Activated T-helper 1 cell treated with anti-CD3 and anti-CD28 coated beads, Interleukin-12 subunit alpha, Interleukin-12 subunit beta, Interleukin-2, Interleukin-4 antibody, amounts not matched to agents 30 ng/mL and 10 ng/mL and 1 ng/mL, durations not matched to agents 14 hours and 24 hours and 36 hours (primary cell): ENCODE measurements at regions not wholly inside any gene's neighbourhood (a gene's known extent, or its start where the extent isn't known, plus 50 kb on each side); places are given as distances from the start of the nearest gene placed in this dataset.

Experiments
- DNase-seq: peaks from one replicate; pipeline ENCODE4 v3.0.0; 2021; ENCODE audit warnings: low spot score
- H3K27ac Mint-ChIP-seq: one replicate; pipeline ENCODE4 v1.8.0; 2021; ENCODE audit warnings: mild to moderate bottlenecking, mixed read lengths
- H3K27me3 Mint-ChIP-seq: one replicate; pipeline ENCODE4 v1.8.0; 2022; ENCODE audit warnings: mild to moderate bottlenecking, moderate library complexity, mixed read lengths; ENCODE audit not compliant: insufficient read depth
- H3K36me3 Mint-ChIP-seq: one replicate; pipeline ENCODE4 v1.8.0; 2021; ENCODE audit warnings: low read depth, mixed read lengths
- H3K4me1 Mint-ChIP-seq: one replicate; pipeline ENCODE4 v1.8.0; 2021; ENCODE audit warnings: low read depth, mixed read lengths
- H3K4me3 Mint-ChIP-seq: one replicate; pipeline ENCODE4 v1.8.0; 2021; ENCODE audit warnings: mild to moderate bottlenecking, moderate library complexity, mixed read lengths
- H3K9me3 Mint-ChIP-seq: one replicate; pipeline ENCODE4 v1.8.0; 2021; ENCODE audit warnings: mixed read lengths
- intact Hi-C: fragments of 100-400 bp; cut with micrococcal nuclease; formaldehyde crosslinking; loops from one replicate; pipeline ENCODE4 v1.15.1; 2024

- H3K27ac Mint-ChIP-seq = no peak overlapping the region
- intact Hi-C loops = no loop called here
- H3K4me3 Mint-ChIP-seq = no peak overlapping the region
- H3K27me3 Mint-ChIP-seq = no peaks in the 10 kb centered on the region
- DNase-seq = no peak
- no peaks in the 10 kb centered on the region for H3K9me3 Mint-ChIP-seq
- no peaks in the 10 kb centered on the region for H3K36me3 Mint-ChIP-seq
- no peaks in the 10 kb centered on the region for H3K4me1 Mint-ChIP-seq
Measured at GRCh38 chr6:147855803-147856482, 347.5 kb downstream of the SAMD5 start.

GRCh38 chr6:147856687-147857086 lies 348.2 kb downstream of the SAMD5 start:
- DNase-seq = no peak
- H3K36me3 Mint-ChIP-seq = no peaks in the 10 kb centered on the region
- no peaks in the 10 kb centered on the region for H3K9me3 Mint-ChIP-seq
- no peaks in the 10 kb centered on the region for H3K4me1 Mint-ChIP-seq
- no peak overlapping the region for H3K4me3 Mint-ChIP-seq
- no peak overlapping the region for H3K27ac Mint-ChIP-seq
- intact Hi-C loops = no loop called here
- H3K27me3 Mint-ChIP-seq = no peaks in the 10 kb centered on the region

GRCh38 chr6:147858421-147858820 lies 349.9 kb downstream of the SAMD5 start:
- DNase-seq = no peak
- Mint-ChIP-seq H3K9me3 (no peaks in the 10 kb centered on the region), H3K36me3 (no peaks in the 10 kb centered on the region), H3K4me1 (no peaks in the 10 kb centered on the region), H3K27ac (no peak overlapping the region), H3K4me3 (no peak overlapping the region), H3K27me3 (no peaks in the 10 kb centered on the region)
- intact Hi-C loops = no loop called here

- no peaks in the 10 kb centered on the region for H3K9me3 Mint-ChIP-seq
Measured at GRCh38 chr6:147859071-147859470, 350.6 kb downstream of the SAMD5 start.

GRCh38 chr6:147861696-147862095 lies 353.2 kb downstream of the SAMD5 start:
- H3K27ac Mint-ChIP-seq = no peak overlapping the region
- no peaks in the 10 kb centered on the region for H3K9me3 Mint-ChIP-seq
- H3K36me3 Mint-ChIP-seq = no peaks in the 10 kb centered on the region
- H3K27me3 Mint-ChIP-seq = no peaks in the 10 kb centered on the region
- DNase-seq = no peak
- intact Hi-C loops = no loop called here
- H3K4me3 Mint-ChIP-seq = no peak overlapping the region
- H3K4me1 Mint-ChIP-seq = no peaks in the 10 kb centered on the region

More at GRCh38 chr6:147859071-147859470, 350.6 kb downstream of the SAMD5 start:
- no peak for DNase-seq
- H3K36me3 Mint-ChIP-seq = no peaks in the 10 kb centered on the region
- H3K4me3 Mint-ChIP-seq = no peak overlapping the region
- no peak overlapping the region for H3K27ac Mint-ChIP-seq
- no peaks in the 10 kb centered on the region for H3K27me3 Mint-ChIP-seq
- intact Hi-C loops = no loop called here
- no peaks in the 10 kb centered on the region for H3K4me1 Mint-ChIP-seq

GRCh38 chr6:147867433-147868226 lies 359.1 kb downstream of the SAMD5 start:
- Mint-ChIP-seq H3K27me3 (no peaks in the 10 kb centered on the region), H3K27ac (no peak overlapping the region), H3K4me1 (no peaks in the 10 kb centered on the region), H3K9me3 (no peaks in the 10 kb centered on the region), H3K36me3 (no peaks in the 10 kb centered on the region), H3K4me3 (no peak overlapping the region)
- no peak for DNase-seq
- intact Hi-C loops = no loop called here

GRCh38 chr6:147868427-147869190 lies 360.1 kb downstream of the SAMD5 start:
- Mint-ChIP-seq H3K36me3 (no peaks in the 10 kb centered on the region), H3K27me3 (no peaks in the 10 kb centered on the region), H3K4me3 (no peak overlapping the region), H3K4me1 (no peaks in the 10 kb centered on the region), H3K27ac (no peak overlapping the region), H3K9me3 (no peaks in the 10 kb centered on the region)
- intact Hi-C loops = no loop called here
- DNase-seq = no peak

DNA sequence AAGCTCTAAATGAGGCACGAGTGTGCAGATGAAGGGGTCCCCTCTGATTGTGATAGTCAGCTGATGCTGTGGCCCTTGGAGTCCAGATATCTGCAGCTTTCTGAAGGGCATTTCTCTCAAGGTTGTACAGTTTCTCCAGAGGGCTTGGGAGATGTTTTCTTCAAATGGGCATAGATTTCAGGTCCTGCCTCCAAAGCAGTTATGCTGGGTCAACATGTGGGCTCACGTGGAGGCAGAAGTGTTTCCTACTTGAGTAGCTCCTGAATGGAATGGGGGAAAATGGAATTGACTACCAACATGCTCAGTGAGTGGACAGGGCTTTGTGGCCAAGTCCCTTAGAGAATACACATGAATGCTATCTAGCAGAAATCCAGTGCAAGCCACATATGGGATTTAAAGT lies 360.7 kb downstream of the SAMD5 start:
- no peaks in the 10 kb centered on the region for H3K27me3 Mint-ChIP-seq
- H3K4me3 Mint-ChIP-seq = no peak overlapping the region
- H3K9me3 Mint-ChIP-seq = no peaks in the 10 kb centered on the region
- intact Hi-C loops = no loop called here
- no peaks in the 10 kb centered on the region for H3K36me3 Mint-ChIP-seq
- no peak overlapping the region for H3K27ac Mint-ChIP-seq
- no peaks in the 10 kb centered on the region for H3K4me1 Mint-ChIP-seq
- no peak for DNase-seq

- Mint-ChIP-seq H3K36me3 (no peaks in the 10 kb centered on the region), H3K4me3 (no peak overlapping the region), H3K4me1 (no peaks in the 10 kb centered on the region), H3K27me3 (no peaks in the 10 kb centered on the region), H3K9me3 (no peaks in the 10 kb centered on the region), H3K27ac (no peak overlapping the region)
- intact Hi-C loops = no loop called here
- DNase-seq = no peak
Measured at GRCh38 chr6:147869869-147870268, 361.4 kb downstream of the SAMD5 start.

DNA sequence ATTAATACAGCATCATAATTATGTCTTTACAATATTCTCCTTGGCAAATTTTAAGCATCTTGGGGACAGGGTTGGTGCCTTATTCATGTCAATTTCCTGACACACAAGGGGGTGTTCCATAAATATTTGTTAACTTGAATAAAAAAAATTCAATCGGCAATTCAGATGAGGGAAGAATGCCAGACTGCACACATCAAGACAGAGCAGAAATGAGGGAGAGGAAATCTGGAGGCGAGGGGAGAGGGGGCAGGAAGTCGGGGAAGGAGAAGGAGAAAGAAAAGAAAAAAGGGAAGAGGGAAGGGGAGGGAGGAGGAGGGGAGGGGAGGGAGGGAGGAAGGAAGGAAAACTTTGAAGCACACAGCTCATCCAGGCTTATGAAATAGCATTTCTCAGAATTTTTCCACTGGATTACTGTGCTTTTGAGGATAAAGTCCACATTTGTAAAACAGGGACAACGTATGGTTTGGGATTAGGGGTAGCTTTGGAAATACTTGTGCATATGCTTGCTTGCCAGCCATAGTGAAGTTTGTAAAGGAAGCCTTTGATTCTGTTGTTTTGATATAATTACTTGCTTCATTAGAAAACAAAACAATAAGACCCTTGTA lies 362.1 kb downstream of the SAMD5 start:
- no peaks in the 10 kb centered on the region for H3K27me3 Mint-ChIP-seq
- no peak overlapping the region for H3K4me3 Mint-ChIP-seq
- no peak for DNase-seq
- no peak overlapping the region for H3K27ac Mint-ChIP-seq
- no peaks in the 10 kb centered on the region for H3K36me3 Mint-ChIP-seq
- intact Hi-C loops = no loop called here
- no peaks in the 10 kb centered on the region for H3K9me3 Mint-ChIP-seq
- H3K4me1 Mint-ChIP-seq = no peaks in the 10 kb centered on the region

DNA sequence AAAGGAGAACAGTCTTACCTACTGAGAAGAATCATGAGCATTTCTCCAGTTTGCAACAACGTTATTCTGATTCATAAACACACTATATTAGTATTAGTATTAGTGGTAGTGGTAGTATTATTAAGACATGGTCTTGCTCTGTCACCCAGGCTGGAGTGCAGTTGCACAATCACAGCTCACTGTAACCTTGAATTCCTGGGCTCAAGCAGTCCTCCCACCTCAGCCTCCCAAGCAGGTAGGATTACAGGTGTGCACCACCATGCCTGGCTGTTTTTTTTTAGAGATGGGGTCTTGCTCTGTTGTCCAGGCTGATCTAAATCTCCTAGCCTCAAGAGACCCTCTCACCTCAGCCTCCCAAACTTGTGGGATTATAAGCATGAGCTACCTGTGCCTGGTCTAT lies 363.5 kb downstream of the SAMD5 start:
- Mint-ChIP-seq H3K27ac (no peak overlapping the region), H3K36me3 (no peaks in the 10 kb centered on the region), H3K27me3 (no peaks in the 10 kb centered on the region), H3K9me3 (no peaks in the 10 kb centered on the region), H3K4me3 (no peak overlapping the region), H3K4me1 (no peaks in the 10 kb centered on the region)
- no peak for DNase-seq
- intact Hi-C loops = no loop called here

GRCh38 chr6:147873816-147874215 lies 365.3 kb downstream of the SAMD5 start:
- no peaks in the 10 kb centered on the region for H3K27me3 Mint-ChIP-seq
- H3K36me3 Mint-ChIP-seq = no peaks in the 10 kb centered on the region
- no peak overlapping the region for H3K4me3 Mint-ChIP-seq
- intact Hi-C loops = no loop called here
- no peak overlapping the region for H3K27ac Mint-ChIP-seq
- no peaks in the 10 kb centered on the region for H3K4me1 Mint-ChIP-seq
- H3K9me3 Mint-ChIP-seq = no peaks in the 10 kb centered on the region
- no peak for DNase-seq

DNA sequence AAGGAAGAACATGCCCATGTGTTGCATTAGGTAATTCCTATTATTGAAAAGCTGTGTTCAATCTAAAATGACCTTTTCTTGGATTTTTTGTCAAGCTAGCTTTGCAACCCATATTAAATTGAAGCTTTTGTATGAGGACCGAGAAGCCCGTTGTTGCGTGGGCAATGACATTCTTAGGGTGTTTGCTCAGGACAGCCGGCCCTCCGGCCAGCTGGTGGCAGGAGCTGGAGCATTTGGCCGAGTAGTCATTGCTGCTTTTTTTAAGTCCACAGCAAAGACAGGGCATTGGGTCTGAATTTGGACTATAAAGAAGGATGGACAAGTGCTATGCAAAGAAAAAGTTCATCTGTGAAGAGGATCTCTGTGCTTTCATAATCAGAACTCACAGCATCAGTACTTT lies 365.8 kb downstream of the SAMD5 start:
- Mint-ChIP-seq H3K9me3 (no peaks in the 10 kb centered on the region), H3K4me3 (no peak overlapping the region), H3K4me1 (no peaks in the 10 kb centered on the region), H3K36me3 (no peaks in the 10 kb centered on the region), H3K27ac (no peak overlapping the region), H3K27me3 (no peaks in the 10 kb centered on the region)
- no peak for DNase-seq
- intact Hi-C loops = no loop called here
